ENCODE measurements at regions not wholly inside any gene's neighbourhood (a gene's known extent, or its start where the extent isn't known, plus 50 kb on each side); places are given as distances from the start of the nearest gene placed in this dataset.

DNA sequence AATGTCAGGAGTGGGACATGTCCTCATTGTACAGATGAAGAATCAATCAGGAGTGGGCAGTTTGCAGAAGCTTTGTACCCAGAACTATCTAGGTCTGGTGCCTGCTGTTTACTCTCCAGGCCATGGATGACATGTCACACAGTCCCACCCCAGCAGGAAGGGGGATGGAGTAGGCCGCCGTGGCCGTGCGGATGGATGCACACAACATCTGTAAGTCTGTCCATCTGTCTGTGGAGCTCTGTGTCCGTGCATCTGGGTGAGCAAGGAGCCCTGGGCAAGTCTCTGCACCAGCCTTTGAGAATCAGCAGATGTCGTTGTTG is 311.5 kb upstream of the IRX4 start:
- no peak for TF ChIP-seq POLR2AphosphoS5 (IDR thresholded peaks at IDR 0.05)
- TF ChIP-seq, protein P1, sequence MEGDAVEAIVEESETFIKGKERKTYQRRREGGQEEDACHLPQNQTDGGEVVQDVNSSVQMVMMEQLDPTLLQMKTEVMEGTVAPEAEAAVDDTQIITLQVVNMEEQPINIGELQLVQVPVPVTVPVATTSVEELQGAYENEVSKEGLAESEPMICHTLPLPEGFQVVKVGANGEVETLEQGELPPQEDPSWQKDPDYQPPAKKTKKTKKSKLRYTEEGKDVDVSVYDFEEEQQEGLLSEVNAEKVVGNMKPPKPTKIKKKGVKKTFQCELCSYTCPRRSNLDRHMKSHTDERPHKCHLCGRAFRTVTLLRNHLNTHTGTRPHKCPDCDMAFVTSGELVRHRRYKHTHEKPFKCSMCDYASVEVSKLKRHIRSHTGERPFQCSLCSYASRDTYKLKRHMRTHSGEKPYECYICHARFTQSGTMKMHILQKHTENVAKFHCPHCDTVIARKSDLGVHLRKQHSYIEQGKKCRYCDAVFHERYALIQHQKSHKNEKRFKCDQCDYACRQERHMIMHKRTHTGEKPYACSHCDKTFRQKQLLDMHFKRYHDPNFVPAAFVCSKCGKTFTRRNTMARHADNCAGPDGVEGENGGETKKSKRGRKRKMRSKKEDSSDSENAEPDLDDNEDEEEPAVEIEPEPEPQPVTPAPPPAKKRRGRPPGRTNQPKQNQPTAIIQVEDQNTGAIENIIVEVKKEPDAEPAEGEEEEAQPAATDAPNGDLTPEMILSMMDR (IDR thresholded peaks at IDR 0.05 in 8 of 11, conservative IDR thresholded peaks at IDR 0.05 in 3 of 11), result no peak
- peaks cover 0 to 22% (median 11%) of the 10 kb centered on the region in 8 donors for H3K9me3 ChIP-seq
- DNase-seq, result no peak
- no peak overlapping the region for H3K4me3 ChIP-seq
- peaks cover 0 to 9% (median 0%) of the 10 kb centered on the region in 7 donors for H3K27me3 ChIP-seq (replicated peaks in 1 of 7)
- H3K4me1 ChIP-seq, result no peaks in the 10 kb centered on the region
- no peak overlapping the region for H3K27ac ChIP-seq
- intact Hi-C loops (cut with DNase I; ENCODE audit: low total_unique reads), result no loop called here
- no peaks in the 10 kb centered on the region for H3K36me3 ChIP-seq
- WGBS, 5 donors, result 66 to 88% (median 84%) methylated on average over 6 of the region's 6 CpGs

DNA sequence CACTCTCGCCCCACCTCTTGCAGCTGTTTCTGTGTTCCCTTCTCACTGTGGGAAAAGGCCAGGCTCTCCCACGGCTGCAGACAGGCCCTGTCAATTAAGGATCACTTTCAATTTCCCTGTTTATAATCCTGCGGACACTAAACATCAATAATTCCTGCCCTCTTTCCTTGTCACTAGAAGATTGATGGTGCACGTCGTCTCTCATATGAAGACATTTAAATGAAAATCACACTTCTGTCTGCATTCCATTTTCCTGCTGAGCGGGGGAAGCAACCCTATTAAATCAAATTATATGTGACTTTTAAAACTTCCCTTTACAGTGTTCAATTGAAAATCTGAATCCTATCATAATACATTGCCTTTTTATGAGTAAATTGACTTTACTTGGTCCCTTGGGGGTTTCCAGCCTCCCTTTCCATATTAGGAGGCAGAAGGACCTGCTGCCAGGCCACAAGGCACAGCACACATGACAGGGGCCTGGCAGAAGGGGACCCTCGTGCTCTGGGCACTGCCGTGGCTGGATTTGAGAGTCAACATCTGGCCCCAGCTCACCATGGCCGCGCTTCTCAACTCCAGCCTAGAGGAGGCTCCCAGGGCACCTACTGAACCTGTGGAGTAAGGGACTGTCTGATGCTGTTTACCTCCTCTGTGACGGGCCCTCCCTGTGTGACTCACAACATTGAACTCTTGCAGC is 311.0 kb upstream of the IRX4 start:
- DNase-seq, result no peak
- Histone ChIP-seq H3K27me3 (replicated peaks in 1 of 7) (peaks cover 0 to 9% (median 0%) of the 10 kb centered on the region in 7 donors), H3K4me1 (no peaks in the 10 kb centered on the region), H3K4me3 (no peak overlapping the region), H3K9me3 (peaks cover 0 to 22% (median 11%) of the 10 kb centered on the region in 8 donors), H3K36me3 (no peaks in the 10 kb centered on the region), H3K27ac (no peak overlapping the region)
- intact Hi-C loops (cut with DNase I; ENCODE audit: low total_unique reads), result no loop called here
- WGBS, 5 donors, result 68 to 72% (median 69%) methylated on average over 11 of the region's 11 CpGs
- no peak for TF ChIP-seq POLR2AphosphoS5 (IDR thresholded peaks at IDR 0.05)
- TF ChIP-seq, protein P1 (IDR thresholded peaks at IDR 0.05 in 8 of 11, conservative IDR thresholded peaks at IDR 0.05 in 3 of 11), result no peak
- TF ChIP-seq POLR2A (IDR thresholded peaks at IDR 0.05), result no peak

DNA sequence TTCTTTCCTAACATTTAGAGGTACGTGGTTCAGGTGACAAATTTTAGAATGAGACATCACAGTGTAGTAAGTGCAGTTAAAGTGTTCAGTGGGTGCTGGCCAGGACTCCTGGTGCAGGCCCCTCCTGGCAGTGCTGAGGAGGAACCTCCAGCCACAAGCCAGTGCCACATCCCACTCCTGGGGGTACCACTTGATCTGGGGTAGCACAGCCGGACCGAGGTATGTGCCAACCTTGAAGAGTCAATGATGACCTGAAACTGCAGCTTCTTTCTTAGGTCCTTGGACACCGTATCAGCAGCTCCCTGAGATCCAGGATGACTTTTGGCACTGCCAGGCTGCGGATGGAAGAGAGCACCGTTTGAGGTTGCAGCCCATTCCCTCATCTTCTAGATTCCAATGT is 310.4 kb upstream of the IRX4 start:
- intact Hi-C loops (cut with DNase I; ENCODE audit: low total_unique reads), result no loop called here
- DNase-seq, result no peak
- H3K27ac ChIP-seq, result no peak overlapping the region
- H3K27me3 ChIP-seq (replicated peaks in 1 of 7), result peaks cover 0 to 9% (median 0%) of the 10 kb centered on the region in 7 donors
- TF ChIP-seq POLR2AphosphoS5 (IDR thresholded peaks at IDR 0.05), result no peak
- TF ChIP-seq, protein P1 (IDR thresholded peaks at IDR 0.05 in 8 of 11, conservative IDR thresholded peaks at IDR 0.05 in 3 of 11), result no peak
- no peak for TF ChIP-seq POLR2A (IDR thresholded peaks at IDR 0.05)
- WGBS, 5 donors, result 69 to 82% (median 77%) methylated on average over 6 of the region's 6 CpGs
- no peak overlapping the region for H3K4me3 ChIP-seq
- H3K36me3 ChIP-seq, result no peaks in the 10 kb centered on the region
- no peaks in the 10 kb centered on the region for H3K4me1 ChIP-seq
- H3K9me3 ChIP-seq, result peaks cover 0 to 22% (median 11%) of the 10 kb centered on the region in 8 donors

DNA sequence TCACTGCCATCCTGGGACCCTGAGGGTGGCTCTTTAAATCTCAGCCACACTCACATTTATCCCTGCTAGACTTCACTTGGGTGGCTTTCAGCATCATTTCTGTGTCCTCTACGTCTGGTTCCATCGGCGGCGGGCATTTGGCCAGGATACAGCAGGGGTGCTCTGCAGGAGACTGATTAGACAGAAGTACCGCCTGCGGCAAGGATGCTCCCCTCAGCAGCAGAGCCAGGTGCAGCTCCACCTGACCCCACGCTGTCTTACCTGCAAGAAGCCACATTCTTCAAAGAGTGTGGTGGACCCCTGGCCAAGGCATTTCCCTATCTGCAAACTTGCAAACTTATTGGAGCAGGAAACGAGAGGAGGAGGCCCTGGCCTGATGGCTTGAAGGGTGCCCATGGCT is 309.8 kb upstream of the IRX4 start:
- Histone ChIP-seq H3K36me3 (no peaks in the 10 kb centered on the region), H3K4me3 (no peak overlapping the region), H3K9me3 (peaks cover 0 to 22% (median 11%) of the 10 kb centered on the region in 8 donors), H3K27ac (no peak overlapping the region), H3K4me1 (no peaks in the 10 kb centered on the region), H3K27me3 (replicated peaks in 1 of 7) (peaks cover 0 to 9% (median 0%) of the 10 kb centered on the region in 7 donors)
- no peak for TF ChIP-seq POLR2A (IDR thresholded peaks at IDR 0.05)
- TF ChIP-seq POLR2AphosphoS5 (IDR thresholded peaks at IDR 0.05), result no peak
- TF ChIP-seq, protein P1 (IDR thresholded peaks at IDR 0.05 in 8 of 11, conservative IDR thresholded peaks at IDR 0.05 in 3 of 11), result no peak
- intact Hi-C loops (cut with DNase I; ENCODE audit: low total_unique reads), result no loop called here
- WGBS, 5 donors, result 73 to 88% (median 83%) methylated on average over 7 to 8 of the region's 8 CpGs
- no peak for DNase-seq

All from spleen (tissue), 11 donors.